GM21576 (cell line): ENCODE measurements at regions not wholly inside any gene's neighbourhood (a gene's known extent, or its start where the extent isn't known, plus 50 kb on each side); places are given as distances from the start of the nearest gene placed in this dataset.
"Not testable (repeated sequence)": the region's sequence is repeated elsewhere in the genome, so short reads cannot be mapped to it uniquely, and the experiment has no call there.

Source experiments
- ATAC-seq: cut with Tn5 transposase; IDR thresholded peaks from one replicate; pipeline ENCODE4 v1.9.1; 2021; ENCODE audit warnings: mild to moderate bottlenecking, moderate library complexity; ENCODE audit not compliant: unreplicated experiment

DNA sequence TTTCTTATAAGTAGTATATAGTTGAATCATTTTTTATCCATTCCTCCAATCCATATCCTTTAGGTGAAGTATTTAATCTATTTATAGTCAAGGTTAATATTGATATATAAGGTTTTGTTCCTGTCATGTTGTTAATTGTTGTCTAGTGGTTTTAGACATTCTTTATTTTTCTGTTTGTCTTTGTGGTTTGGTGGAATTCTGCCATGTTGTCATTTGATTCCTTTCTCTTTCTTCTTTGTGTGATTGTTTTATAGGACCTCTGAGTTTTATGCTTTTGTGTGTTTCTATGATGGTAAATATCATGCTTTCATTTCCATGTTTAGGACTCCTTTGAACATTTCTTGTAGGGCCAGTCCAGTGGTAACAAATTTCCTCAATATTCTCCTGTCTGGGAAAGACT lies 450.3 kb upstream of the BTBD3 start:
- no peak for ATAC-seq

DNA sequence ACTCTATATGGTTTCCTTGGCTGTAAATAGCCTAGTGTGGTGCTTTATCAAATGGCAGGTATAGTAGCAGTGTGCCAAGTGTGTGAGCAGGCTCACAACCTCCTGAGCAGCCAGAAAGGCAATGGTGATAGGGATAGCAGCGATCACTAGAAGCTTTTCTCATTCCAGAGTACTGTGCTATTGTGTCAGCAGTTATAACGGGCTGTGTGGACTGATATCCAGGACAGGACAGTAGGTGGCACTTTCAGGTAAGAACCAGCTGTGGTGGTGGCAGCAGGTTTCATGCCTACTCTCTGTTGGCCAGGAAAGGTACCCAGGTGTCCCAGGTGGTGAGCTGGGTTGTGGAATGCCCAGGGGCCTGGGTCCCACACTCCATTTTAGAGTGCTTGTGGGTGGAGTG lies 448.8 kb upstream of the BTBD3 start:
- ATAC-seq = no peak

DNA sequence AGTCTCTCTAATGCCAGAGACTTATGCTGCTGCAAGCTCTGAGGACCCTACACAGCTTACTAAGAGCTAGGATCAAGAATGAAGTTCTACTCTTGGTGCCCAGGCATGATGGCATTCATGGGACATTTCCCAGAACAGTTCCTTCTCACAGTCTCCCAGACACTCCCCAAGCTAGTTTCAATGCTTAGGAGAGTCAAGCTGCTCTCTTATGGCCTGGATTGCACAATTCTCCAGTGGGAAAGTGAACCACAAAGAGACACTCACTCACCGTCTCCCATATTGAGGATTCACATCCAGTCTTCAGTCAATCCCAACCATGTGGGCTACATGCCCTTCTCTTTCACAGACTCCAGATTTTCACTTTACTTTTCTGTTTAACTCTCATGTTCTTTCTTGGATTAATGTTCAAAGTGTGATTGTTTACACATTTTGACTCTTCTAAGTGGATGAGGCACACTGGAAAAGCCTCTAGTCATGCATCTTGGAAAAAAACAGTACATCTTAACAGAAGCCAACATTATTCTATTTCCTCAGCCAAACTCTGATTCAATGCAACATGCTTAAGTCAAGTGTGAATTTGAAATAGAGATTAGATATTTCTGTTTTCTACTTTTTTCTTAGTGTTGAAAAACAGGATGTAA lies 447.8 kb upstream of the BTBD3 start:
- no peak for ATAC-seq

DNA sequence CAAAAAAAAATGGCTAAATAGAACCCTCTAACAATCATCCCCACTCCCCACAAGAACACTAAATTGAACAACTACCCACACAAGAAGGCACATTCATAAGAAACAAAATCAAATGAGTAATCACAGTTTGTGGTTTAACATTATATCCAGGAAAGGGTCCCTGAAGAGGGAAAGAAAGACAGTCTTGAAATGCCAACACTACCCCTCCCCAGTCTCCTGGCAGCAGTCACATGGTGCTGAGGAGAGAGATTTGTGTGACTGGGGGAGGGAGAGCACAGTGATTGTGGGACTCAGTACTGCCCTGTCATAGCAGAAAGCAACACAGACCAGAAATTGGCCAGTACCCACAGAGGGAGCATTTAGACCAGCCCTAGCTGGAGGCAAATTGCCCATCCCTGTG lies 443.7 kb upstream of the BTBD3 start:
- ATAC-seq = no peak

DNA sequence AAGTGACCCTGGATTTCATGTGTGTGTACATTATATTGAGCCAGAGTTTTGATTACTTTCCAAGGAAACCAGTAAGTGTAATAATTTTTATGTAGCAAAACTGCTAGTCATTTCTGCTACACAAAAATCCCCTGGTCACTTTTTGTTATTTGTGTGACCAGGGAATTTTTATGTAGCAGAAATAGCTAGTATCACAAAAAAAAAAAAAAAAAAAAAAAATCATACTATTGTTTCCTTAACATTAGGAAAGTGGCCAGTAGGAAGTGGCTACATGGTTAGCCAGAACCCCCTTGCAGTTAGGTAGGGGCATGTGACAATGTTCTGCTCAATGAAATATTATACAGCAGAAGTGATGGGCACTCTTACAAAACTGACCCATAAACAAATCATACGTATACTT lies 434.0 kb upstream of the BTBD3 start:
- ATAC-seq = no peak

DNA sequence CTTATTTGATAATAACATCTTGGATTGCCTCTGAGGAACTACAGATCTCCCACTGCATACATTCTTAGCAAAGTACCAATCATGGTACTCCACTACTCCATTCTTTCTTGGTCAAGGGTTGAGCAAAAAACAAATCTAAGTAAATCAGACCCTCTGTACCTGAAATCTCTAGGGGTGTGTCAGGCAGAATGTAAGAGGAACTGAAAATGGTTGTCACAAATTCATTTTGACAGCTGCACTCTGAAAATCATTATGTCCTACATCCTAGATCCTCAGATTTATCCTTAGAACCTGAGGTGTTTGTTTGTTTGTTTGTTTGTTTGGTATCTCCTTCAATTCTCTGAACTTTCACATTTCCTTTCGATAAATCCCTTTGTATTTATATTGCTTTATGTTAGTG lies 433.2 kb upstream of the BTBD3 start:
- ATAC-seq = no peak

DNA sequence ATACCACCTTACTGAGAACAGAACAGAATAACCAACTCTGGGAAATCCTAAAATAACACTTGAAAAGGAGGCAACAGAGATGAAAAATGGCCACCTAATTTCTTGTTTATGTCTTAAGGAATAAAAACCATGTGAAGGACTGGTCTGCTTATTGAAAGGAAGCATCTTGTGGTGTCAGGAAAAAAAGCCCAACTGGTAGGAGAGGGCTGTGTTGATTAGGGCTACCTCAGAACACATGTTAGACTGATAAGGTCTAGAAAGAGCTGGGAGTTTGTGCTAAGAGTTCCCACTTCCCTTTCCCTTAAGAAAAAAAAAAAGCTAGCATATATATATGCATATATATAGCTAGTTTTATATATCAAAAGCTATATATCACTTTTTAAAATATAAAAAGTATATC lies 425.3 kb upstream of the BTBD3 start:
- ATAC-seq = no peak

DNA sequence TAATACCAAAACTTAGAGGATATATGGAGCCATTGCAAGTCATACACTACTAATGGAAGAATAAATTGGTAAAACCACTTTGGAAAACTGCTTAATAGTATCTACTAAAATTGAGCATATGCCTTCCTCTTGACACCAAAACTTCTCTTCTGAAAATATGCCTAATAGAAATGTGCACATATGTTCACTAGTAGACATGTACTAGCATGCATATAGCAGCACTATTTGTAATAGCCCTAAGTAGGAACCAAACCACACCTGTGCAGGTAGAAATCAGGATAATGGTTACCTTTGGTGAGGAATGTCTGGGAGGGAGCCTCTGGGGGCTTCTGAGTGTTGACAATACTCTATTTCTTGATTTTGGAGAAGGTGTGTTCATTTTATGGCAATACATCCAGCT lies 424.8 kb upstream of the BTBD3 start:
- ATAC-seq = no peak

DNA sequence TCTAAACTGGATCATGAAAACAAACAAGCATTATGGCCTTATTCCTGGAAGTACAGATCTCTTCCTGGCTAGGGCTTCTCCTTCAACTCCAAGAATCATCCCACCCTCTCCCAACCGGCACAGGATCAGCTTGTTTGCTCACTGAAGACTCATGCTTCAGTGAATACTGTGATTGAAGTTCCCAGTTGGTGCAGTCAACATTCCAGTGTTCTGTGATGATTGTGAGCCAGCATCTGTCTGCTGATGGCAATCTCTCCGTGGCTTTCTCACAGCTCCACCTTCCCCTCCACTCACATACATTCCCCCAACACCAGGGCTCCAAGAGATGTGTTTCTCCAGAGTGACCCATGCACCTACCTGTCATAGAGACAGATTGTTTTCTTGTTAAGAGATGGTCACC lies 421.3 kb upstream of the BTBD3 start:
- no peak for ATAC-seq

DNA sequence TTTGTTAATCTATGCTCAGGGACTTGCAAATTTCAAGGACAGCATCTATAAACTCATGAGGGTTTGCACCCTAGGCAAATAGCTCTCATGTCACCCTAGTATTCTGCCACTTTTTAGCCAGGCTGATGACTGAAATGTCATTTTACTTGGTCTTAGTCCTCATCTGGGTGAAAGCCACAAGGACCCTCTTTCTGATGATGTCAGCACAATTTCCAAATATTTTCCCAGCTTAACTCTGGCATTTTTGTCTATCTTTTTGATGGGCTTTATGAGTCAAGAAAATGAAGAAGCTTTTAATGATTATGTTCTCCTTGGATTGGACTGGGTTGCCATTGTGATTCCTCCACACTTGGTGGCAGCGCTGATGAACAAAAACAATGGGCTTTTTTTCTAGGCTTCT lies 420.1 kb upstream of the BTBD3 start:
- ATAC-seq = no peak

DNA sequence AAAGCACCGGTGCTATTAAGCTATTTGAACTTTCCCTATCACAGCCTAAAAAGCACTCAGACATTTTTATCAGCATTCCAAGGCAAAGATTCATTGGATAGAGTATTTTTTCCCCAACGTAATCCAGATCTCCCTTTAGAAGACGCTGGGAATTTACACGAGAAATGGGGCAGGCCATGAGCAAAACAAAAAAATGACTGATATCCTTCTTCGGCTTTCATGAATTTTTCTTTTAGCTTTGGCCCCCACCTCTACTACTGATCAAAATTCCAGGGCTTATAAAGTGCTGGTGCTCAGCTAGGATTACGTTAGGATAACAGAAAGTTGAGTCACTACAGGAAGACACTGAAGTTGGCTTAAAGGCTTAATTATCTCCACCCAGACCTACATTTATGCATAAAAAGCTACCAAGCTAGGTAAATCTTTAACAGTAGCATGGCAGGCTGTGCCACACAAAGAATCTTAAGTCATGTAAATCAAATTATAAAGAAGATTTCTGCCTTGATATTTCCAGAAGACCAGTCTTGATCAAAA lies 418.5 kb upstream of the BTBD3 start:
- ATAC-seq = no peak

DNA sequence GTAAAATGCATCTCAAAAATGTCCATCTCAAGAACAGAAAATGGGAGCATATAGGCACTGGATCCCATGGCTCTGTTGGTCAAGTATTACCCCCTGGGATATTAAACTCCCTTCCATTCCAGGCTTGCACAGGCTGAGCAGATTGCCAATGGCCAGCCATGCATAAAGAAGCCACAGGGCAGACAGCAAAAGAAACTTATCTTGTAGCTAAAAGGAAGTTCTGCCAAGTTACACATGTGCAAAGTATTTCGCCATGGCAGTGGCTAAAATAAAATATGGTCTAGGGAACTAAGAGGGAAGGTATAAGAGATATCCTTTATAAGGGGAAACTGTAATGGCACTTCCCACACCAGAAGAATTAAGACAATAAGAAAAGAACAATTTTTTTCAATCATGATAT lies 415.6 kb upstream of the BTBD3 start:
- ATAC-seq = no peak

DNA sequence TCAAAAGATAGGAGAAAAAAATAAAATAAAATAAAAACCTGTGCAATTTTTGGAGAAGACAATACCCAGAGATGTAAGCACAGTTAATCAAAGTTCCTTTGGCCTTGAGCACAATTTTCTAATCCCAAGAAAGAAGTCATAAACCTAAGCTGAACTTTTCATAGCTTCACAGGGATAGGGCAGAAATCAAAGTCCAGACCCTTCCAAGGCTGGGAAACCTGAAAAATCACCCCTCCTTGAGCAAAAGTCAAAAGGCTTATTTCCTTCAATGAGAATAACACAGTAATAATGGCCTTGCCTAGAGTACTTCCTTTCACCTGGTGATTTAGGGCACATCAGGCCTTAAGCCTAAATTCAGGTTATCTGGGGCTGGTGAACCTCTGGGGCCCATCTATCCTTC lies 415.0 kb upstream of the BTBD3 start:
- no peak for ATAC-seq

DNA sequence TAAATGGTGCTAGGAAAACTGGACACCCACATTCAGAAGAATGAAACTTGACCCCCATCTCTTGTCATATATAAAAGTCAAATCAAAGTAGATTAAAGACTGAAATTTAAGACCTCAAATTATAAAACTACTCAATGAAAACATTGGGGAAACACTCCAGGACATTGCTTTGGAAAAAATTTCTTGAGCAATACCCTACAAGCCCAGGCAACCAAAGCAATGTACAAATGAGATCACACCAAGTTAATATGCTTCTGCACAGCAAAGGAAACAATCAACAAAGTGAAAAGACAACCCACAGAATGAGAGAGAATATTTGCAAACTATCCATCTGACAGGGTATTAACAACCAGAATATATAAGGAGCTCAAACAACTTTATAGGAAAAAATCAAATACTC lies 407.9 kb upstream of the BTBD3 start:
- ATAC-seq = no peak

DNA sequence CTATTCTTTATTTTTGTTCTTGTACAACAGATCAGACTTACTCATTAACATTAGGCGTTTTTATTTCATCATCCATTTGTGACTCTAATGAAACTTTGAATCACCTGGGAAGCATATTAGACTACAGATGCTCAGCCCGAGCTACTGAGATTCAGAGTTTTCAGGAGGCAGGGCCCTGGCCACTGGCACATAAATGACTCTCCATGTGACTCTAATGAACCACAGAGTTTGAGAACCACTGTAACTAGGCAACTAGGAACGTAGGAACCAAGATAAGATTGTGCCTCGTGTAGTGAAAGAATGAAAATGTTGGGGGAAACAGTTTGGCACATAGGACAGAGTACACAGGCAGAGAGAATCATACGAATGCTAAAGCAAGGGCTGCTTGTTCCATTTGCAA lies 405.9 kb upstream of the BTBD3 start:
- no peak for ATAC-seq

DNA sequence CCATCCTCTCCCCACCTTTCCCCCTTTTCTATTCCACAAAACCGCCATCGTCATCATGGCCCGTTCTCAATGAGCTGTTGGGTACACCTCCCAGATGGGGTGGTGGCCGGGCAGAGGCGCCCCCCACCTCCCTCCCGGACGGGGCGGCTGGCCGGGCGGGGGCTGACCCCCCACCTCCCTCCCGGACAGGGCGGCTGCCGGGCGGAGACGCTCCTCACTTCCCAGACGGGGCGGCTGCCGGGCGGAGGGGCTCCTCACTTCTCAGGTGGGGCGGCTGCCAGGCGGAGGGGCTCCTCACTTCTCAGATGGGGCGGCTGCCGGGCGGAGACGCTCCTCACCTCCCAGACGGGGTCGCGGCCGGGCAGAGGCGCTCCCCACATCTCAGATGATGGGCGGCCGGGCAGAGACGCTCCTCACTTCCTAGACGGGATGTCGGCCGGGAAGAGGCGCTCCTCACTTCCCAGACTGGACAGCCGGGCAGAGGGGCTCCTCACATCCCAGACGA lies 404.4 kb upstream of the BTBD3 start:
- ATAC-seq = not testable (repeated sequence)

DNA sequence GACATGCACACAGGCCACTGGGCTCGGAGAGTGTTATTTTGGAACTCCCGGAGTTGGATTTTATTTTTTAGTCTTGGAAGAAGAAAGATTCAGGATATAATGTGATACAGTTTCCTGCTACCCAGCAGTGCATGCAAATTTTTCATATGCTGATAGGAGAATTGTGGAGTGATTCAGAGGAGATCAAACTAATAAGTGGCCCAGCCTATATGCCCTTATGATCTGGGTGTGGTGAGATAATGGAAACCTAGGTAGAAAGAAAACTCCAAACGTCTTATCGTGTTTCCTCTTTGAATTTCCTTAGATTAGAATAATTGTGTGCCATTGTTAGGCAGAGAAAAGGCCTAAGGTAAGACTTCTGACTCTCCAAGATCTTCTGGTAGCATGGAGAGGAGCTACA lies 401.2 kb upstream of the BTBD3 start:
- no peak for ATAC-seq

DNA sequence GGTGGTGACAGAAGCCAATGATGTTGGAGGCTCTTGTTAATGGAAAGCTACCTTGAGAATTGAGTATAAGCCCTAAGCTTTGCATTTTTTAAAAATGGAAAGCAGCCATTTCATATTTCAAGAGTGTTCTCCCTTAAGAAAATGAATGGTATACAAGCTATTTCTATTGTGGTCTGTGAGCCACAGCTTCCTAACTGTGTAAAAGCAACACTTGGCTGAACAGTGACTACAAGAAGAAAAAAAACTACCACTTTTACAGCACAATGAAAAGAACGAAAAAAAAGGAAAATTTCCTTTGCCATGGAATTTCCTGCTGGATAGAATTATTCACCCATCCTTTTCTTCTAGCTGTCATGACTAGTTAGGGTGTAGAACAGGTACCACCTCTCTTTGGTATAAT lies 397.1 kb upstream of the BTBD3 start:
- no peak for ATAC-seq

DNA sequence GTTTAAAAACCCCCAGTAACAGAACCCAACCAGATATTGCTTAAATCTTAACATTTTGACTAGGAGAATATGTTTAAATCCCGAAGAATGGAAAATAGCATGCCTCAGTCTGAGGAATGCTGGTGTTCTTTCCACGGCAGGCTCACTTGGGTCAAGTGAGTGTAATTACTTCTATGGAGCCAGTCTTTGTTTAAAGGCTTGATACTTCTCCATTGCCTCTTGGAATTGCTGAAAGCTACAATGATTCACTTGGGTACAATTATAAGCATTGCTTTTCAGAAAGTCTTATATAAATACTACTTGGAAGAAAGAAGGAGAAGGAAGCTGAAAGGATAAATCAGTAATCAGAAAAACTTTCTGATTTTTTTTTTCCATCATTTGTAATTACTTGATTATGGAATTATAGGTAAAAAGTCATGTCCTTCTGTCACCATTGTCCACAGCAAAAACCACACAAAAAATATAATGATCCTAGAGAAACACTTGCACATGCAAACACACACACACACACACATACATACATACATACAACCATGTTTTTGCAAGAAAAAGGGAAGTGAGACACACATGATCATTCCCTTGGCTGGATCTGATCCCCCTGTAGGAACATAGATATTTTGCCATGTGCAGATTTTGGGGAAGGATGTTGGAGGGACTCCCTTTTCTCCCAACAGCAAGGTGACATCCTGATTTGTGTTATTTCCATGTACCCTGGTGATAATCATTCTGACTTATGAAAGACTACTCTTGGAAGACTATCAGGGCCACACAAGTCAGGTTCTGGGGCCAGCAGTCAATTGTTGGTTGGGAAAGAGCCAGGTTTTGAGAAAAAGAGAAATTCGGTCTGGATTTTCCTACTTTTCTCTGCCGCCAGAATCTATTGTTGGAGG lies 396.0 kb upstream of the BTBD3 start:
- ATAC-seq = no peak

DNA sequence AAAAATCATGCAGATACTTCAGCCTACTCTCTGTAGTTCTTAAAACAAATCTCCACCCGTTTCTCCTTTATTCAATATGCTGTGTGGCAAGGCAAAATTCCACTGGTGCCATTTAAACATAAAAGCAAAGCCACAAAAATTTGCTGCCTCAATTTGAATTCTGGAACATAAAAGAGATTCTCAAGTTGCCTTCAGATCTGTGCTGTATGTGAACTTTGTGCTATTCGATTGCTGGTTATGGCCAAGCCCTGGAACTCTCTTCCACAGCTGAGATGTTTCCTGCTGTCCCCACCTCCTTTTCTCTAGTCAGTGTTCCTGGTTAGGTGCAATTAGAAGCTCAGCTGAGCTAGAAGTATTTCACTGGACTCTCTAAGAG lies 395.3 kb upstream of the BTBD3 start:
- ATAC-seq = no peak

DNA sequence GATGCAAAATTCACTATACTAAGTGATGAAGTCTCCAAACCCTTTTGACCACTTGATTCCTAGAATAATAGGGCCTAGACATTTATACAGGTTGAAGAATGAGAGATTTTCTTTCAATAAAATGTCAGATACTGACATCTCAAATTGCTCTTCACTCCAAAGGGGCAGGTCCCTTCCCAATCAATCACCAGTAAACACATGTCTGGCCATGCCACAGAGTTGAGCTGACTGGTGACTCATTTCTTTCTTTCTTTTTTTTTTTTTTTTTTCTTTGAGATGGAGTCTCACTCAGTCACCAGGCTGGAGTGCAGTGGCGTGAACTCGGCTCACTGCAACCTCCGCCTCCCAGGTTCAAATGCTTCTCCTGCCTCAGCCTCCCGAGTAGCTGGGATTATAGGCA lies 388.6 kb upstream of the BTBD3 start:
- no peak for ATAC-seq

DNA sequence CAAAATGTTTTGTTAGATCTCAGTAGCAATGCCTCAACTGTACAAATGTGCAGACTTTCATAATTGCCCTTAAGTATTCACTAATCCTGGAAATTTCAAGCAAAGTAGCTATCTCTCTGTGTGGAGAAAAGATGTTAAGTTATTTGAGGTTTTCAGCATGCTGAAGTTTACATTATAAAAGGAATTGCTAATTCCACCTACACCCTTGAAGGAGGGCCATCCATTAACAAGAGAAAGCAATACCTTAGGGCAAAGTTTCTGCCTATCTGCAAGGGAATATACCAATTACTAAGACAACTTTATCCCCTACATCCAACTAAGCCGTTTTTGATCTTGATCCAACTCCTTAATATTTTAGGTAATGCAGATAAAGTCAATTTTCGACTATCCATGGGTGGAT lies 380.7 kb upstream of the BTBD3 start:
- no peak for ATAC-seq
